Astrocyte (in vitro differentiated cells and primary cell): ENCODE measurements at regions not wholly inside any gene's neighbourhood (a gene's known extent, or its start where the extent isn't known, plus 50 kb on each side); places are given as distances from the start of the nearest gene placed in this dataset.

Source experiments
- DNase-seq: peaks from one replicate; pipeline ENCODE4 v3.0.0-alpha.2; 2010; ENCODE audit warnings: low read depth
- FAIRE-seq: peaks from 2 replicates; lab custom pipeline; 2011; peaks lifted over from hg19 to GRCh38; lab: Jason Lieb, UNC
- H2AFZ ChIP-seq: 2 replicates; pipeline ENCODE4 v1.6.0; 2012; ENCODE audit warnings: low read depth, low read length, inconsistent platforms
- H3K27ac ChIP-seq: 2 replicates; pipeline ENCODE4 v1.5.1; 2011; ENCODE audit warnings: low read depth, low read length, inconsistent platforms
- H3K27me3 ChIP-seq: 2 replicates; pipeline ENCODE4 v1.6.0; 2011; ENCODE audit warnings: low read length, inconsistent platforms; ENCODE audit not compliant: insufficient read depth
- H3K36me3 ChIP-seq: 2 replicates; pipeline ENCODE4 v1.5.1; 2011; ENCODE audit warnings: low read length, inconsistent platforms; ENCODE audit not compliant: insufficient read depth
- H3K4me1 ChIP-seq: 2 replicates; pipeline ENCODE4 v1.5.1; 2011; ENCODE audit warnings: low read length, inconsistent platforms; ENCODE audit not compliant: insufficient read depth
- H3K4me2 ChIP-seq: 2 replicates; pipeline ENCODE4 v1.6.0; 2012; ENCODE audit warnings: low read length, inconsistent platforms
- H3K4me3 ChIP-seq: 2 replicates; pipeline ENCODE4 v1.5.1; 2011; ENCODE audit warnings: low read depth, mild to moderate bottlenecking, low read length, inconsistent platforms; ENCODE audit not compliant: insufficient read depth
- H3K79me2 ChIP-seq: 2 replicates; pipeline ENCODE4 v1.6.0; 2012; ENCODE audit warnings: mild to moderate bottlenecking, low read length, inconsistent platforms; ENCODE audit not compliant: insufficient read depth
- H3K9ac ChIP-seq: 2 replicates; pipeline ENCODE4 v1.6.0; 2012; ENCODE audit warnings: mild to moderate bottlenecking, low read length, inconsistent platforms
- H3K9me3 ChIP-seq: 2 replicates; pipeline ENCODE4 v1.5.1; 2012; ENCODE audit warnings: low read depth, mild to moderate bottlenecking, low read length, inconsistent platforms; ENCODE audit not compliant: insufficient read depth
- H4K20me1 ChIP-seq: 2 replicates; pipeline ENCODE4 v1.6.0; 2012; ENCODE audit warnings: low read length, inconsistent platforms; ENCODE audit not compliant: insufficient read depth
- H3K27ac Mint-ChIP-seq: one replicate; pipeline ENCODE4 v1.8.0; 2021; ENCODE audit warnings: mild to moderate bottlenecking, mixed read lengths; ENCODE audit not compliant: unreplicated experiment
- H3K27me3 Mint-ChIP-seq: one replicate; pipeline ENCODE4 v1.8.0; 2021; ENCODE audit warnings: low read depth, mixed read lengths; ENCODE audit not compliant: unreplicated experiment
- H3K36me3 Mint-ChIP-seq: one replicate; pipeline ENCODE4 v1.8.0; 2021; ENCODE audit warnings: low read depth, mixed read lengths; ENCODE audit not compliant: unreplicated experiment
- H3K4me1 Mint-ChIP-seq: one replicate; pipeline ENCODE4 v1.8.0; 2021; ENCODE audit warnings: low read depth, mixed read lengths; ENCODE audit not compliant: unreplicated experiment
- H3K4me3 Mint-ChIP-seq: one replicate; pipeline ENCODE4 v1.8.0; 2021; ENCODE audit warnings: mild to moderate bottlenecking, moderate library complexity, mixed read lengths; ENCODE audit not compliant: unreplicated experiment
- H3K9me3 Mint-ChIP-seq: one replicate; pipeline ENCODE4 v1.8.0; 2021; ENCODE audit warnings: mild to moderate bottlenecking, mixed read lengths; ENCODE audit not compliant: unreplicated experiment
- CTCF ChIP-seq: IDR thresholded peaks from 2 replicates; pipeline ENCODE4 v1.5.1; 2011; ENCODE audit warnings: low read depth, mild to moderate bottlenecking, inconsistent platforms, low read length, moderate library complexity; ENCODE audit not compliant: insufficient read depth
- EZH2 ChIP-seq: IDR thresholded peaks from 2 replicates; pipeline ENCODE4 v1.6.1; 2012; ENCODE audit warnings: mild to moderate bottlenecking, low read length, inconsistent platforms; ENCODE audit not compliant: insufficient read depth

GRCh38 chr3:177646749-177647148, 449.5 kb upstream of the TBL1XR1 start:
- Mint-ChIP-seq H3K4me1 (peaks cover 2% of the 10 kb centered on the region), H3K9me3 (no peaks in the 10 kb centered on the region)
- FAIRE-seq, result no peak

GRCh38 chr3:177647341-177647740, 450.1 kb upstream of the TBL1XR1 start:
- H3K27me3 ChIP-seq, result no peaks in the 10 kb centered on the region
- no peak overlapping the region for H3K27ac ChIP-seq
- H3K27me3 Mint-ChIP-seq, result no peaks in the 10 kb centered on the region
- no peaks in the 10 kb centered on the region for H3K4me1 ChIP-seq
- H3K4me3 ChIP-seq, result no peak overlapping the region
- no peak overlapping the region for H3K9ac ChIP-seq
- H3K4me1 Mint-ChIP-seq, result peaks cover 2% of the 10 kb centered on the region
- no peaks in the 10 kb centered on the region for H4K20me1 ChIP-seq
- no peaks in the 10 kb centered on the region for H3K36me3 ChIP-seq
- H3K9me3 ChIP-seq, result no peaks in the 10 kb centered on the region
- no peak for DNase-seq
- H3K27ac Mint-ChIP-seq, result no peak overlapping the region
- H3K4me3 Mint-ChIP-seq, result no peak overlapping the region
- H3K36me3 Mint-ChIP-seq, result no peaks in the 10 kb centered on the region
- no peak overlapping the region for H3K4me2 ChIP-seq
- no peaks in the 10 kb centered on the region for H3K9me3 Mint-ChIP-seq
- TF ChIP-seq CTCF, result no peak
- TF ChIP-seq EZH2, result no peak
- H2AFZ ChIP-seq, result no peak overlapping the region
- FAIRE-seq, result no peak
- no peaks in the 10 kb centered on the region for H3K79me2 ChIP-seq

More at GRCh38 chr3:177646749-177647148, 449.5 kb upstream of the TBL1XR1 start:
- Mint-ChIP-seq H3K27me3 (no peaks in the 10 kb centered on the region), H3K36me3 (no peaks in the 10 kb centered on the region), H3K27ac (no peak overlapping the region), H3K4me3 (no peak overlapping the region)
- H3K27ac ChIP-seq, result no peak overlapping the region
- no peak for DNase-seq
- TF ChIP-seq CTCF (no peak), EZH2 (no peak)
- no peak overlapping the region for H3K4me2 ChIP-seq
- H3K36me3 ChIP-seq, result no peaks in the 10 kb centered on the region
- no peaks in the 10 kb centered on the region for H3K79me2 ChIP-seq
- H3K9ac ChIP-seq, result no peak overlapping the region
- H4K20me1 ChIP-seq, result no peaks in the 10 kb centered on the region
- no peaks in the 10 kb centered on the region for H3K9me3 ChIP-seq
- no peak overlapping the region for H3K4me3 ChIP-seq
- no peaks in the 10 kb centered on the region for H3K4me1 ChIP-seq
- no peaks in the 10 kb centered on the region for H3K27me3 ChIP-seq
- H2AFZ ChIP-seq, result no peak overlapping the region

- Histone ChIP-seq H3K9ac (no peak overlapping the region), H3K9me3 (no peaks in the 10 kb centered on the region), H3K4me1 (no peaks in the 10 kb centered on the region), H3K27ac (no peak overlapping the region), H3K27me3 (no peaks in the 10 kb centered on the region), H3K36me3 (no peaks in the 10 kb centered on the region), H4K20me1 (no peaks in the 10 kb centered on the region), H3K4me3 (no peak overlapping the region), H3K4me2 (no peak overlapping the region), H3K79me2 (no peaks in the 10 kb centered on the region), H2AFZ (no peak overlapping the region)
- peaks cover 2% of the 10 kb centered on the region for H3K4me1 Mint-ChIP-seq
- FAIRE-seq (no peak), DNase-seq (no peak)
- TF ChIP-seq EZH2, result no peak
- no peak for TF ChIP-seq CTCF
- no peaks in the 10 kb centered on the region for H3K9me3 Mint-ChIP-seq
- H3K27me3 Mint-ChIP-seq, result no peaks in the 10 kb centered on the region
- H3K27ac Mint-ChIP-seq, result no peak overlapping the region
- no peaks in the 10 kb centered on the region for H3K36me3 Mint-ChIP-seq
- no peak overlapping the region for H3K4me3 Mint-ChIP-seq
Measured at GRCh38 chr3:177647876-177648275, 450.6 kb upstream of the TBL1XR1 start.
